MG63 (cell line): ENCODE measurements at regions not wholly inside any gene's neighbourhood (a gene's known extent, or its start where the extent isn't known, plus 50 kb on each side); places are given as distances from the start of the nearest gene placed in this dataset.

ENCODE experiments used
- DNase-seq: peaks from one replicate; pipeline ENCODE4 v3.0.0-alpha.2; 2020
- H3K27me3 ChIP-seq: fragments of 250-450 bp; sonication (Bioruptor Pico); 2 replicates; pipeline ENCODE4 v1.5.1; 2020; ENCODE audit warnings: mild to moderate bottlenecking, moderate library complexity
- H3K36me3 ChIP-seq: fragments of 250-450 bp; sonication (Bioruptor Pico); 2 replicates; pipeline ENCODE4 v1.5.1; 2020; ENCODE audit warnings: mild to moderate bottlenecking, moderate library complexity
- H3K4me3 ChIP-seq: fragments of 250-450 bp; sonication (Bioruptor Pico); 2 replicates; pipeline ENCODE4 v1.5.1; 2020; ENCODE audit warnings: mild to moderate bottlenecking, moderate library complexity
- H3K9me3 ChIP-seq: fragments of 250-450 bp; sonication (Bioruptor Pico); 2 replicates; pipeline ENCODE4 v1.5.1; 2020; ENCODE audit warnings: mild to moderate bottlenecking, moderate library complexity

DNA sequence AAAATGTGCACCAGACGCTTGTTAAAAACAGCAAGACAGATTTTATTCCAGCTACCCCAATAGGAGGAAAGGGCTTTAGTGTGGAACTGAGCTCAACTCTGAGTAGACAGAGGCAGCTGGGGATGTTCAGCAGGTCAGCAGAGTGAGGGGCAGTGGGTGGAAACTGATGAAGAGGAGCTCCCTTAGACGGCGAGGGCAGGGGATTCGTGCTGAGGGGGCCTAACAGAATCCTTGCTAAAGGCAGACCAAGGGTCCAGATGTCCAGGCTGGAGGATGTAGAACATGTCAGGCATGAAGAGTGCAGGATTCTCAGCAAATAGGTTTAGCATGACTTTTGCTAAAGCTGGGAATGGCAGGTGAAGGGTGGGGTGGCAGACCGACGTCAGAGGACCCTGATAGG, 71.9 kb upstream of the OLFM1 start:
- H3K27me3 ChIP-seq, result no peaks in the 10 kb centered on the region; the same call in 1 of the 2 replicates
- no peak for DNase-seq
- no peaks in the 10 kb centered on the region for H3K9me3 ChIP-seq
- no peak overlapping the region for H3K4me3 ChIP-seq
- H3K36me3 ChIP-seq, result no peaks in the 10 kb centered on the region

DNA sequence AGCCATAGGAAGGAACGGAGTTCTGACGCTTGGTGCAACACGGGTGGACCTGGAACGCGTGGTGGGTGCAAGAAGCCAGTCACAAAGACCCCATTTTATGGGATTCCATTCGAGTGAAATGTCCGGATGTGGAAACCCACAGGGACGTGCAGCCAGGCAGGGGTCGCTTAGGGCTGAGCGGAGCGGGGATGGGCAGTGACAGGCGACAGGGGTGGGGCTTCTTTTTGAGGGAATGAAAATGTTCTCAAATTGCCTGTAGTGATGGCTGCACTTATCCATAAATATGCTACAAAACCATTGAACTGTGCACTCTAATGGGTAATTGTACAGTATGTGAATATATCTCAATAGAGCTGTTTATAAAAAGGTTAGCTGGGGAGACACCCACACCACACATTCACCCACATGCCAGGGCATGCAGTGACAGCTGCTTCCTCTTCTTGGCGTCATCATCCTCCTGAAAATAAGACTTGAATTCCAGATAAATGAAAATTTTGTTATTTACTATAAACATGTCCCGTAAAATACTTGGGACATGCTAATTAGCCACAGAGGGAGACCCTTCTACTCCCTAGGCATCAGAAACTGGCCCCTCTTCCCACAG, 71.3 kb upstream of the OLFM1 start:
- H3K36me3 ChIP-seq, result no peaks in the 10 kb centered on the region
- H3K4me3 ChIP-seq, result no peak overlapping the region
- no peak for DNase-seq
- H3K27me3 ChIP-seq, result no peaks in the 10 kb centered on the region; the same call in 1 of the 2 replicates
- H3K9me3 ChIP-seq, result no peaks in the 10 kb centered on the region

DNA sequence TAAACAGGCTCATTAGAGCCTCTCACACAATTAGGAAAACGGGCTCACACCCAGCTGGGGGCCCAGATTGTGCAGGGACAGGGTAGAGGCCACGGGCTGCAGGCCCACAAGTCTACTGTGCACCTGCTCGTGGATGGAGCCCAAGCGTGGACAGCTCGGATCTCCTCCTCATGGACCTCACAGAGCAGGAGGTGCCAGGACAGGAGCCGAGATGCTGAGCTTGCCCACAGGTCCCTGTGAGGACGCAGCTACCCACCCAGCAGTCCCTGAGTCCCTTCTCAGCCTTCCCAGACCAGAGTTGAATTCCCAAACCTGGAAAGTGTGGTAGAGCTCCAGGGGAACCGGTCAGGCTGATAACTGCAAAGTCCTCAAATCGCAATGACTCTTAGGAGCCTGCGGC, 70.6 kb upstream of the OLFM1 start:
- Histone ChIP-seq H3K36me3 (no peaks in the 10 kb centered on the region), H3K27me3 (no peaks in the 10 kb centered on the region; the same call in 1 of the 2 replicates), H3K4me3 (no peak overlapping the region), H3K9me3 (no peaks in the 10 kb centered on the region)
- DNase-seq, result no peak

DNA sequence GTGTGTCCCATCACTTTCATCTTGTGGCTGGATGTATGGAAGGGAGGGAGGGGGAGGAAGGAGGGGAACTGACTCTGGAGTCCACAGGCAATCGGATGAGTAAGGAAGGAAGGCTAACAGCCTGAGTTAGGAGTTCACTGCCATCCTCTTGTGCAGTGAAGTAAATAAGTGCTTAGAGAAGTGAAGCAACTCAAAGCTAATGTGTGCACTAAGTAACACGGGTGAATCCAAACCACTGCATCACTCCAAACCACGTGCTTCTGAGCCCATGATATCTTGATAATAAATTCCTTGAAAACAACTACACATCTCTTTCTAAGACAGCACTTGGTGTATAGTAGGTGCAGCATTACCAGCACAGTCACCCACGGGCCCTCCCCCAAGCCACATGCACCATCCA, 69.6 kb upstream of the OLFM1 start:
- H3K36me3 ChIP-seq, result no peaks in the 10 kb centered on the region
- H3K27me3 ChIP-seq, result no peaks in the 10 kb centered on the region; the same call in 1 of the 2 replicates
- no peak overlapping the region for H3K4me3 ChIP-seq
- H3K9me3 ChIP-seq, result no peaks in the 10 kb centered on the region
- DNase-seq, result no peak

DNA sequence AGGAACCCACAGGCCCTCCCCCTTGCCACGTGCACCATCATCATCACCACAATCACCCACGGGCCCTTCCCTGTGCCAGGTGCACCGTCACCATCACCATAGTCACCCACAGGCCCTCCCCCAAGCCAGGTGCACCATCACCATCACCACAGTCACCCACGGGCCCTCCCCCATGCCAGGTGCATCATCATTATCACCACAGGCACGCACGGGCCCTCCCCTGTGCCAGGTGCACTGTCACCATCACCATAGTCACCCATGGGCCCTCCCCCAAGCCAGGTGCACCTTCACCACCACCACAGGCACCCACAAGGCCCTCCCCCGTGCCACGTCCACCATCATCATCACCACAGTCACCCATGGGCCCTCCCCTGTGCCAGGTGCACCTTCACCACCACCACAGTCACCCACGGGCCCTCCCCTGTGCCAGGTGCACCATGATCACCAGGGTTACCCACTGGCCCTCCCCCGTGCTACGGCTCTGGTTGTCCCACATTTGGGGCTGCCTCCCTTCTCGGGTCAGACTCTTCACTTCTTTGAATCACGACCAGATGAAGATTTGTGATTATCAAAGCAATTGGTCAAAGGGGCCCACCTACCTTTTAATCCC, 69.1 kb upstream of the OLFM1 start:
- no peak for DNase-seq
- Histone ChIP-seq H3K36me3 (no peaks in the 10 kb centered on the region), H3K27me3 (no peaks in the 10 kb centered on the region; the same call in 1 of the 2 replicates), H3K9me3 (no peaks in the 10 kb centered on the region), H3K4me3 (no peak overlapping the region)

DNA sequence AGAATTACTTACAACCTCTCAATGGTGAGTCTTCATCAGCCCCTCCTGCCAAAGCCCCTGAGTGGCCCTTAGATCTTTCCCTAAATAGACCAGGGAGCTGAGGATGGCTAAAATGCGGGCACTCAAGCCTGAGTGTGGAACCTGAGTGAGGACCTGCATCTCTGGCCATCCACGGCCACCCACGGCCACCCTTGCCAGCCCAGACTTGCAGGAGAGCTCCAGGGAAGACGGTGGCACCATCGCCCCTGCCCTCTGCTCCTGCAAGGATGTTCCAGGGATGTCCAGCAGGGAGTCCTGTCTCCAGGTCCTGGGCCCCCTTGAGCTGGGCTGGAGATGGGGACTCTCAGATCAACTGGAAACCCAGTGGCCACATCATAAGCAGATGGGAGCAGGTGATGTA, 68.2 kb upstream of the OLFM1 start:
- Histone ChIP-seq H3K4me3 (no peak overlapping the region), H3K9me3 (no peaks in the 10 kb centered on the region), H3K36me3 (no peaks in the 10 kb centered on the region), H3K27me3 (no peaks in the 10 kb centered on the region; the same call in 1 of the 2 replicates)
- no peak for DNase-seq

DNA sequence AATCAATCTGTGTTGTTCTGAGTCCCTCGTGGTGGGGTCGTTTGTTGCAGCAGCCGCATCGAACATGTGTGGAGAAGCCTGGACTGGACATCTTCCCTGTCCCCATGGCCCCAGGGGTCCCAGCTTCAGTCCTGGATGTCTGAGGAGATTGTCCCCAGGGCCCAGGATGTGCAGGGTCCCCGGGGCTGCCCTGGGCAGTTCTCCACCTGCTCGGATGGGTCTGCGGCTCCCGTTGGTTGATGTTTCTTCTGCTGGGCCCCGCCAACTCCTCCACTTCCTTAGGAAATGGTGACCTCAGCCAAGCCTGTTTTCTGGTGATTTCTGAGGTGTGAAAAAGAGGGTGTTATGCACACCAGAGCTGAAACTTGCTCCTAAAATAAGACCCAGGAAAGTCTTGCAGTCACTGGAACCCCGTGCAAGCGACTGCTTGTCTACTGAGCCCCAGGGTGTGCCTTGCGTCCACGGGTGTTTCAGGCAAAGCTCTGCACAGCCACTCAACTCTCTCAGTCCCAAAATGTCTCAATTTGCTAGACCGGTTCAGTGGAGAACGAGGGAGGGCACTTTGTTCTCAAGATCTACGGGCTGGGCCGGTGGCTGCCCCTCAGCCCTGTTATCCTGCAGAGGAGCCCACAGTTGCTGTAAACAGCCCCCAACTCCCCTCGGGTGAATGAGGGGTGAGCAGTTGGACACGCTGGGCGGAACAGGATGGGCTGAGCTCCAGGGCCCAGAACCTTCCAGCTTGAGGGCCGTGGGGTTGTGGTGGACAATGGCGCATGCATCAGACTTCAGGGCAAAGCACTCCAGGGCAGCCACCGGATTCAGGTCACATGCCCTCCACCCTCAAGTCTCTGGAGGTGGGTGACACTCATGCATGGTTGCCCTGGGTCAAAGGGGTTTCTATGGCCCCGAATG, 66.7 kb upstream of the OLFM1 start:
- no peaks in the 10 kb centered on the region for H3K9me3 ChIP-seq

DNA sequence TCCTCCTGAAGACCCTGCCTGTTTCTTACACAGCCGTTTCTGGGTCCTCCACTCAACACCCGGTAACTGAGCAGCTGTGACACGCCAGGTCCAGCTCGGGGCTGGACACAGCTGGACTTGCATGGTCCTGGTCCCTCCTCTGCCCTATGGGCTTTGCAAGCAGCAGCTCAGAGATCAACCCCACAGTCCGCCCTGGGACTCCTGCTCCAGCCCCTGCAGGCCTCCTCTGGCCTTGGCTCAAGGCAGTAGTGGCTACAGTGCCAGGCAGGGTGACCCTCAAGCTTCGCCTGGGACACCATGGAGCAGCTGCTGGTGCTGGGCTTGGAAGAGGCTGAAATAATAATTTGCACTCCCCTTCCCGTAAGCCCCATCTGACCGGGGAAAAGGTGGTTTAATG, 66.1 kb upstream of the OLFM1 start:
- H3K36me3 ChIP-seq, result no peaks in the 10 kb centered on the region
- 0 out of 2 replicates have a peak, but pooled peaks cover 5% of the 10 kb centered on the region for H3K27me3 ChIP-seq
- no peaks in the 10 kb centered on the region for H3K9me3 ChIP-seq
- no peak overlapping the region for H3K4me3 ChIP-seq
- DNase-seq, result no peak

More for the DNA sequence above, 66.7 kb upstream of the OLFM1 start:
- Histone ChIP-seq H3K4me3 (no peak overlapping the region), H3K36me3 (no peaks in the 10 kb centered on the region), H3K27me3 (peaks cover 5% of the 10 kb centered on the region; the same call in 1 of the 2 replicates)
- no peak for DNase-seq

DNA sequence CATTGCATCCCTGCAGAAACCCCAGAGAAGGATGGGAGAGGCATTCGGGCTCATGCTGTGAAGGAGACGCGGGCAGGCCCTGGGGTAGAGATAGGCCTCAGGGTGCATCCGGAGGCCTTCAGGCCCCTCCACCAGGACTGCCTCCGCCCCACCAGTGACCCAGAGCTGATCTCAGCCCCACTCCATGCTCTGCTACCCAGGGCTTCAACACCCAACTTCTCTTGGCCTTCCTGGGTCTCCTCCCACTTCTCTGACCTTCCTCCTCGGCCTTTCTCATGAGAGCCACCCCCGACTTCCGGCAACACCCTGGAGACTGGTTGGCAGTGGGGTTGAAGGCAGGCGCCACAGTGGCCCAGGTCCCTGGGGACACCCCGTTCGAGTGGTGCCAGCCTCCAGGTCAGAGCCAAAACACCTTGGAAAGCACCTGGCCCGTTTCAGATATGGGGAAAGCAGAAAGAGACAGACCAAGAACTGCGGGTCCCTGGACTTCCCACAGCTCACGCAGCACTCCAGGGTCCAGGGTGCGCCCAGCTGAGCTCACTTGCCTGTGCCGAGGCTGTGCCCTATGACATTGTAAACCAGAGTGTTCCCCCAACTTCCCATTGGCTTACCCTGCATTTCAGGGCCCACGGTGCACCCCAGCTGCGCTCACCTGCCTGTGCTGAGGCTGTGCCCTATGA, 65.1 kb upstream of the OLFM1 start:
- Histone ChIP-seq H3K36me3 (no peaks in the 10 kb centered on the region), H3K27me3 (0 out of 2 replicates have a peak, but pooled peaks cover 5% of the 10 kb centered on the region), H3K4me3 (no peak overlapping the region), H3K9me3 (no peaks in the 10 kb centered on the region)
- no peak for DNase-seq

DNA sequence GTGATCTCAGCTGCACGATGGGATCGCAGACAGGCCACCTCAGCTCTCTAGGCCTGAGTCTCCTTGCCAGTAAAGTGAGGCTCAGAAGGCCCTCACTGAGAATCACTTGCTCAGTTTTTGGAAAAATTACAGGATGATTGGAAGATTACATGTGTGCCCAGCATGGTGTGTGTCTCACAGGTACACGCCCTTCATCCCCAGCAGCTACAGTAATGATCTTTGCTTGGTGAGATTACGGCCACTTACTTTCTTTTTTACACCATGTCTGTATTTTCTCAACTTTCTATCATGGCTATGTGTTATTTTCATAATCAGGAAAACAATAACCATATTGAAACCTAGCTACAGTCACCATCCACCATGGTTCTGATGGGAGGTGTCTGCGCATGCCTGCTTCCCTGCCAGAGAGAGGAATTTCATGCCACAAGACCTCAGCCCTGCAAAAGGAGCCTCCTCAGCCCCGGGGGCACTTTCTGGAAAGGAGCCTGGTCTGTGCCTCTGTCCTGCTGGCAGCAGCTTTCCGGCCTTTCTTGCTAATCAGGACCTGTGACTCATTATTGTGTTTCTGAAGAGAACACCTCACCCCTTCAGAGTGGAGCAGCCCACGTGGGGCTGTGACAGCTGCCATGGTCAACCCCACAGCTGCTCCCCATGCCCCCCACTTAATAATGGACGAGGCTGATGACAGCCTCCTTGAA, 64.2 kb upstream of the OLFM1 start:
- peak; percentile 80 for DNase-seq
- no peaks in the 10 kb centered on the region for H3K9me3 ChIP-seq

DNA sequence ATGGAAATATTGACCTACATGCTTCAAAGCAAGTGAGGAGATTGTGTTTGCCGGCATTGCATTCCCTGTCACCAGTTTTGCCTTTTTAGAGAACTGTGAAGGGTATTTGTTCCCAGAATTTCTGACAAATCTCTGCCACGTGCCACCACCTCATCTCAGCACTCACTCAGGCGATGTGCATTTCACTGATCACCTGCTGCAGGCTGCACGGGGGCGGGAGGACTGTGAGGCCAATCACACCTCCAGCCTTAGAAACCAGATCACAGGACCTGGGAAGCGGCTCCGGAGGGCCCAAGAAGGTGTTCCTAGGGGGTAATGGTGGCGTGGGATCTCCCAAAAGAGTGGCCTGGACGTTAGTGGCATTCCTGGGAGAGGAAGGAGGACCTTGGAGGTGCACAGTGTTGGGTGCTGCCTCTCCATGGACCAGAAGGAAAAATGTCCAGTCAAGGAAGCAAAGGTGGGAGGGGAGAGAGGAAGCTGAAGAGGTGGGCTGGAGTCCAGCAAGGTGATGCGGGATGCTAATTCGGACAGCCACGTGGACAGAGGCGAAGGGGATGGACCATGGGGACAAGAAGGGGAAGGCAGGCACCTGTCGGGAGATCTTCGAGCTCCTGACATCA, 63.6 kb upstream of the OLFM1 start:
- DNase-seq, result no peak
- Histone ChIP-seq H3K4me3 (no peak overlapping the region), H3K27me3 (0 out of 2 replicates have a peak, but pooled peaks cover 5% of the 10 kb centered on the region), H3K36me3 (no peaks in the 10 kb centered on the region), H3K9me3 (no peaks in the 10 kb centered on the region)

More for the DNA sequence above, 64.2 kb upstream of the OLFM1 start:
- no peak overlapping the region for H3K4me3 ChIP-seq
- H3K27me3 ChIP-seq, result 0 out of 2 replicates have a peak, but pooled peaks cover 5% of the 10 kb centered on the region
- H3K36me3 ChIP-seq, result no peaks in the 10 kb centered on the region

DNA sequence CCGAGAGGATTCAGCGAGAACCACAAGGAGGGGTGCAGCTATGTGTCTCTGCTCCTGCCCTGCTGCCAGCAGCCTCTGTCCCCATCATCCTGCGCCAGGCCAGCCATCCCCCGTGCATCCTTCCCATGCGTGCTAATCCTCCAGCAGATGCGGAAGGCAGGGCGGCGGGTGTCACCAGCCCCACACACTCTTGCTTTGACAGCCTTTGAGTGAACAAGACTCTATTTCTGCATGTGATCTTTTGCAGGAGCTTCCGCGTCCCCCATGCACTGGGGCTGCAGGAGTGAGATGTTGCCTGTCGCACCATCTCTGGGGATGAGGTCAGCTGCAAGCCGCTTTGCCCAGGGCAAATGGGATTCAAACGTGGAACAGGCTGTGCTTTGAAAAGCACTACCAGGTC, 58.0 kb upstream of the OLFM1 start:
- Histone ChIP-seq H3K4me3 (no peak overlapping the region), H3K9me3 (no peaks in the 10 kb centered on the region), H3K36me3 (no peaks in the 10 kb centered on the region), H3K27me3 (0 out of 2 replicates have a peak, but pooled peaks cover 3% of the 10 kb centered on the region)
- DNase-seq, result no peak

DNA sequence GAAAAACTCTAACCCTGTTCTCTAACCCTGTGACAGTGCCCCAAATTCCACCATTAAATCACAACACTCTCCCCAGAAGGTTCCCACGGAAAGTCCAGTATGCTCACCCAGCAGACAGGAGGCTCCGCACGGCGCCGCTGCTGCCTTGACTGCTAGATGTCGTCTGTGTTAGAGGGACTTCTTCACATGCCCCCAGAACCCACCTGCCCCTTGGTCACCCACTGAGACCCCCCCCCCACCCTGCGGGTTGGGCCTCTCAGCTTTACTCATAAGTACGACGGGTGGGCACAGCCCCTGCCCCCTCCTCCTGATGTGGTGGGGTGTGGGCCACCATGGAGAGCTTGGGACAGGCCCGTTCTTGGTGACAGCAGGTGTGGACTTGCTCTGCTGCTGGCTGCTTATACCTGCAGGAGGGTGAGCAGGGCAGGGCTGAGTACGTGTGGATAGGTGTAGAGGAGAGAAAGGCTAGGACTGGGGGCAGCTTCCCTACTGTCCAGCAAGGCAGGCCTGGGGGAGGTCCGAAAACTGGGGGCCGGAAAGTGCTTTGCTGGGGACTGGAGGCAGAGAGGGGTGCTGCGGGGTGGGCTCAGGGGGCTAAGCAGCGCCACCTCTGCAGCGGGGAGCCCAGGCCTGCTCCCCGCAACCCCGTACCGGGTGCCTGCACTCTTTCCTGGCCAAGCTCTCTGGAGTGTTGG, 57.5 kb upstream of the OLFM1 start:
- Histone ChIP-seq H3K9me3 (no peaks in the 10 kb centered on the region), H3K27me3 (no peaks in the 10 kb centered on the region), H3K36me3 (no peaks in the 10 kb centered on the region), H3K4me3 (no peak overlapping the region)
- no peak for DNase-seq

DNA sequence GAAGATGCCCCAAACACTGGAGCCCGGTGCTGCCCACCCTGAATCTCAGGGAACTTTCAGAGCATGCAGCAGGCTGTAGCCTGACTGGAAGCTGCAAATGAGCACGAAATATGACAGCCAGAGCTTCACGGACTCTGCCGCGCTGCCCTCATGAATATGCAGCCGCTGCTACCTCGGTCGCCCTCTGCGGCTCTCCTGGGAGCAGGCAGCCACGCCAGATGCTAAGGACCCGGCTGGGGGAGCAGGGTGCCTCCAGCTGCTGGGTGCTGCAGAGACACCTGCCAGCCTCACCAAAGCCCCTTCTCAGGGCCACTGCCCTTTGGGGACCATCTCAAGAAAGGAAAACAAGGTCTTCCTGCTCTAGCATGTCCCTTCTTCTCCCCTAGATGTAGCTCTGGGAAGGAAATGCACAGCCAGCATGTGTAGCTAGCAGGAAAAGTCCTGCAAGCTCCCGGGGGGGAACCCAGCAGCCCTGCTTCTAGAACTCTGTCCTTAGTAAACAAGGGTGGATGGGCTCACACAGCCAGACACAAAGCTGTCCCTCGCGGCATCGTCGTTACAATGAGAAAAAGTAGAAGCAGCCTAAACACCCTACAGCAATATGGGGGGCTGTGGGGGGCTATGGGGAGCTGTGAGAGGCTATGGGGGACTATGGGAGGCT, 56.8 kb upstream of the OLFM1 start:
- H3K27me3 ChIP-seq, result no peaks in the 10 kb centered on the region
- H3K4me3 ChIP-seq, result no peak overlapping the region
- DNase-seq, result no peak
- no peaks in the 10 kb centered on the region for H3K36me3 ChIP-seq
- no peaks in the 10 kb centered on the region for H3K9me3 ChIP-seq
